Prostate gland (tissue), 2 donors: ENCODE measurements at regions not wholly inside any gene's neighbourhood (a gene's known extent, or its start where the extent isn't known, plus 50 kb on each side); places are given as distances from the start of the nearest gene placed in this dataset.
A peak's percentile ranks its signal among the peaks of the same experiment; 100 is the strongest.
"Not testable (repeated sequence)": the region's sequence is repeated elsewhere in the genome, so short reads cannot be mapped to it uniquely, and the experiment has no call there.

Experiments
- DNase-seq: peaks from one replicate; pipeline ENCODE4 v3.0.0-alpha.2; 2019; ENCODE audit warnings: low spot score
- H3K27ac ChIP-seq, 2 donors: fragments of 200-600 bp; sonication (generic); 2 replicates each; pipeline ENCODE4 v1.5.1; 2017 to 2019
- H3K27me3 ChIP-seq: fragments of 200-600 bp; sonication (generic); replicated peaks from 2 replicates; pipeline ENCODE4 v1.5.1; 2019; ENCODE audit not compliant: insufficient read depth
- H3K36me3 ChIP-seq, 2 donors: fragments of 200-600 bp; sonication (generic); 1 replicate in 1 of 2; 2 replicates in 1 of 2; pipeline versions ENCODE4 v1.5.1 to v1.8.1; 2017 to 2019
- H3K4me1 ChIP-seq: fragments of 200-600 bp; sonication (generic); replicated peaks from 2 replicates; pipeline ENCODE4 v1.5.1; 2019
- H3K4me3 ChIP-seq, 2 donors: fragments of 200-600 bp; sonication (generic); 2 replicates each; pipeline ENCODE4 v1.5.1; 2017 to 2019
- H3K9me3 ChIP-seq: fragments of 200-600 bp; sonication (generic); 2 replicates; pipeline ENCODE4 v1.5.1; 2017
- POLR2A ChIP-seq: fragments of 450-650 bp; IDR thresholded peaks from one replicate; pipeline ENCODE4 v1.6.1; 2016; ENCODE audit warnings: antibody characterized with exemption, mild to moderate bottlenecking
- POLR2AphosphoS5 ChIP-seq: sonication (generic); formaldehyde crosslinking; IDR thresholded peaks from one replicate; pipeline ENCODE4 v1.6.1; 2017; ENCODE audit warnings: antibody characterized with exemption
- WGBS: methylation state at CpG from one replicate; pipeline ENCODE4 v1.1.5; 2018; 5-methylcytosine and 5-hydroxymethylcytosine counted together
- intact Hi-C: fragments of 100-400 bp; cut with DNase I; formaldehyde crosslinking; loops from one replicate; pipeline ENCODE4 v1.14.2; 2022
- TF ChIP-seq, protein P1 (sequence below), 4 experiments: fragments of 200-600 bp in 2 of 4; fragments of 450-650 bp in 2 of 4; sonication (generic) in 2 of 4; IDR thresholded peaks; 1 replicate in 3 of 4; 2 replicates in 1 of 4; pipeline ENCODE4 v1.5.1; 2016 to 2019; ENCODE audit warnings: antibody characterized with exemption in 4 of 4, mild to moderate bottlenecking in 2 of 4, moderate library complexity in 2 of 4

GRCh38 chr22:22329792-22330191 is 85.2 kb downstream of the VPREB1 start:
- Histone ChIP-seq H3K9me3 (no peaks in the 10 kb centered on the region), H3K4me1 (no peaks in the 10 kb centered on the region), H3K36me3 (no peaks in the 10 kb centered on the region), H3K4me3 (no peak overlapping the region), H3K27ac (no peak overlapping the region), H3K27me3 (peaks cover 9% of the 10 kb centered on the region)
- 73% methylated on average over 2 of the region's 2 CpGs for WGBS
- intact Hi-C loops, result no loop called here
- TF ChIP-seq, protein P1, sequence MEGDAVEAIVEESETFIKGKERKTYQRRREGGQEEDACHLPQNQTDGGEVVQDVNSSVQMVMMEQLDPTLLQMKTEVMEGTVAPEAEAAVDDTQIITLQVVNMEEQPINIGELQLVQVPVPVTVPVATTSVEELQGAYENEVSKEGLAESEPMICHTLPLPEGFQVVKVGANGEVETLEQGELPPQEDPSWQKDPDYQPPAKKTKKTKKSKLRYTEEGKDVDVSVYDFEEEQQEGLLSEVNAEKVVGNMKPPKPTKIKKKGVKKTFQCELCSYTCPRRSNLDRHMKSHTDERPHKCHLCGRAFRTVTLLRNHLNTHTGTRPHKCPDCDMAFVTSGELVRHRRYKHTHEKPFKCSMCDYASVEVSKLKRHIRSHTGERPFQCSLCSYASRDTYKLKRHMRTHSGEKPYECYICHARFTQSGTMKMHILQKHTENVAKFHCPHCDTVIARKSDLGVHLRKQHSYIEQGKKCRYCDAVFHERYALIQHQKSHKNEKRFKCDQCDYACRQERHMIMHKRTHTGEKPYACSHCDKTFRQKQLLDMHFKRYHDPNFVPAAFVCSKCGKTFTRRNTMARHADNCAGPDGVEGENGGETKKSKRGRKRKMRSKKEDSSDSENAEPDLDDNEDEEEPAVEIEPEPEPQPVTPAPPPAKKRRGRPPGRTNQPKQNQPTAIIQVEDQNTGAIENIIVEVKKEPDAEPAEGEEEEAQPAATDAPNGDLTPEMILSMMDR (IDR thresholded peaks at IDR 0.05), result no peak
- no peak for TF ChIP-seq POLR2A
- no peak for TF ChIP-seq POLR2AphosphoS5
- no peak for DNase-seq

- 78% methylated on average over 5 of the region's 5 CpGs for WGBS
- H3K27ac ChIP-seq, intact Hi-C loops, H3K4me3 ChIP-seq, H3K9me3 ChIP-seq, H3K36me3 ChIP-seq, H3K4me1 ChIP-seq, H3K27me3 ChIP-seq, DNase-seq: not testable (repeated sequence)
These were observed 91.1 kb downstream of the VPREB1 start for GRCh38 chr22:22335640-22336039.

- intact Hi-C loops, result not testable (repeated sequence)
These were observed 91.7 kb downstream of the VPREB1 start for GRCh38 chr22:22336333-22336732.

GRCh38 chr22:22338778-22339177 is 94.2 kb downstream of the VPREB1 start:
- H3K27ac ChIP-seq, intact Hi-C loops, H3K36me3 ChIP-seq, H3K27me3 ChIP-seq, H3K4me1 ChIP-seq, DNase-seq, H3K9me3 ChIP-seq, H3K4me3 ChIP-seq: not testable (repeated sequence)
- WGBS, result 78% methylated on average over 3 of the region's 3 CpGs

More at GRCh38 chr22:22336333-22336732, 91.7 kb downstream of the VPREB1 start:
- H3K36me3 ChIP-seq, H3K9me3 ChIP-seq, DNase-seq, H3K4me1 ChIP-seq, H3K27ac ChIP-seq, H3K4me3 ChIP-seq, H3K27me3 ChIP-seq: not testable (repeated sequence)
- WGBS, result 55% methylated on average over 2 of the region's 2 CpGs

DNA sequence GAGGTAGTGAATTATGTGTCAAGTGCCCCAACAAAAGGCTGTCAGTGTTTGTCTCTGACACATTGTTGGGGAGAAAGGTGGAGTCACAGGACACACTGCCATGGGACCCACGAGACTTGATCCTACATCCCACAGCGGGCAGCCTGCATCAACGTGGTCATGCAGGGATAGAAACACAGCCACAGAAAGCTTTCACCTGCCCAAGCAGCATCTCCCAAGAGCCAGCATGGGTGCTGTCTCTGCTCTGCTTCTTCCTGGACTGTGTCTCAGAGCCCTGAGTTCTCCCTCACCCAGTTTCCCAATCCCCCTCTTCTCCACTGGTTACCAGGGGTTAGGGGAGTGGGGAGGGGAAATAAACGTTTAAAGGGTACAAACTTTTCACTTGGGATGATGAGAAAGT is 97.2 kb downstream of the VPREB1 start:
- Histone ChIP-seq H3K36me3 (no peaks in the 10 kb centered on the region), H3K9me3 (no peaks in the 10 kb centered on the region), H3K4me3 (no peak overlapping the region), H3K27me3 (no peaks in the 10 kb centered on the region), H3K4me1 (no peaks in the 10 kb centered on the region), H3K27ac (no peak overlapping the region)
- TF ChIP-seq, protein P1 (IDR thresholded peaks at IDR 0.05), result no peak
- TF ChIP-seq POLR2AphosphoS5 (no peak), POLR2A (no peak)
- no peak for DNase-seq
- 77% methylated on average over 4 of the region's 4 CpGs for WGBS
- intact Hi-C loops, result no loop called here

GRCh38 chr22:22342697-22343580 is 98.4 kb downstream of the VPREB1 start:
- Histone ChIP-seq H3K4me1 (no peaks in the 10 kb centered on the region), H3K9me3 (no peaks in the 10 kb centered on the region), H3K27me3 (no peaks in the 10 kb centered on the region), H3K27ac (no peak overlapping the region), H3K4me3 (no peak overlapping the region), H3K36me3 (no peaks in the 10 kb centered on the region)
- TF ChIP-seq POLR2AphosphoS5, result no peak
- TF ChIP-seq POLR2A, result no peak
- TF ChIP-seq, protein P1 (IDR thresholded peaks at IDR 0.05), result peak; percentile 38 to 67 (median 48)
- 75% methylated on average over 7 of the region's 8 CpGs for WGBS
- DNase-seq, result peak; percentile 23
- intact Hi-C loops, result no loop called here
